Stimulated activated CD8-positive, alpha-beta memory T cell treated with anti-CD3 and anti-CD28 coated beads, Interleukin-15, amount 100 ng/mL, for 1 hour (primary cell): ENCODE measurements at regions not wholly inside any gene's neighbourhood (a gene's known extent, or its start where the extent isn't known, plus 50 kb on each side); places are given as distances from the start of the nearest gene placed in this dataset.
"Not testable (repeated sequence)": the region's sequence is repeated elsewhere in the genome, so short reads cannot be mapped to it uniquely, and the experiment has no call there.

Experiments
- DNase-seq: peaks from one replicate; pipeline ENCODE4 v3.0.0-alpha.2; 2020; ENCODE audit warnings: low read depth

GRCh38 chr10:46095943-46096342 lies 49.9 kb upstream of the MSMB start:
- DNase-seq, result not testable (repeated sequence)

GRCh38 chr10:46096446-46096845 lies 50.4 kb upstream of the MSMB start:
- DNase-seq, result no peak

GRCh38 chr10:46096909-46097575 lies 51.0 kb upstream of the MSMB start:
- DNase-seq, result no peak

DNA sequence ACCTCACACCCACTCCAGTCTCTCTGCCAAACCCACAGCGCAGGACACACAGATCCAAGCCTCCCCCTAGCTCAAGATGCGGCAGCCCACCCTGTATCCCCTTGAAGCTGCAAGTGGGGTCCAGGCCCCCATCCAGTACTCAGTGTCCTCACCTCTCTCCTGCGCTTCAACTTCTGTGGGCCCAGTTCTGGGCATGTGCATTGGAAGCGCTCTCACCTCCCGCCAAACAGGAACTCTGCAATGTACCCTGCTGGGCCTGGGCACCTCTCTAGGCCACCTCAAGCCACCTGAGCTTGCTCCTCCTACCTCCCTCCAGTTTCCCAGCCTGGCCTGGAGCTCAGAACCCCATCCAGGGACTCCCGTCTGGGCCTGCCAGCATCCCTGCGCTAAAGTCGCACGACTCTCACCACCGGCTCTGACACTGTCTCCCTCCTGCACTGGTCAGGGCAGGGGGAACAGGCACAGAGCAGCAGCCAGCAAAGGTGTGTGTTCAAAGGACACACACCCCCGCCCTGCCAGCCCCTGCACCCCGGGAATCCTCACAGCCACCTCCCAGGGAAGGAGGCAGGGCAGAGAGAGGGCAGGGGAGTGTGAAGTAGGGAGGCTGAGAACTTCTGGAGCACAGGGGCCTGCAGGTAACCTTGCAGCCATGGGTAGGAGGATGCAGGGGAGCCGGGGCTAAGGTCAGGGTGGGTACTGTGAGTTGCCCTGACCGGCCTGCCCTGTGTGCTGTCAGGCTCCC lies 51.7 kb upstream of the MSMB start:
- no peak for DNase-seq

GRCh38 chr10:46098386-46098785 lies 52.3 kb upstream of the MSMB start:
- DNase-seq, result no peak

- DNase-seq, result not testable (repeated sequence)
These were observed 52.9 kb upstream of the MSMB start for GRCh38 chr10:46098925-46099324.

GRCh38 chr10:46104071-46104585 lies 58.1 kb upstream of the MSMB start:
- no peak for DNase-seq

GRCh38 chr10:46105416-46105815 lies 59.3 kb upstream of the MSMB start:
- DNase-seq, result not testable (repeated sequence)

DNA sequence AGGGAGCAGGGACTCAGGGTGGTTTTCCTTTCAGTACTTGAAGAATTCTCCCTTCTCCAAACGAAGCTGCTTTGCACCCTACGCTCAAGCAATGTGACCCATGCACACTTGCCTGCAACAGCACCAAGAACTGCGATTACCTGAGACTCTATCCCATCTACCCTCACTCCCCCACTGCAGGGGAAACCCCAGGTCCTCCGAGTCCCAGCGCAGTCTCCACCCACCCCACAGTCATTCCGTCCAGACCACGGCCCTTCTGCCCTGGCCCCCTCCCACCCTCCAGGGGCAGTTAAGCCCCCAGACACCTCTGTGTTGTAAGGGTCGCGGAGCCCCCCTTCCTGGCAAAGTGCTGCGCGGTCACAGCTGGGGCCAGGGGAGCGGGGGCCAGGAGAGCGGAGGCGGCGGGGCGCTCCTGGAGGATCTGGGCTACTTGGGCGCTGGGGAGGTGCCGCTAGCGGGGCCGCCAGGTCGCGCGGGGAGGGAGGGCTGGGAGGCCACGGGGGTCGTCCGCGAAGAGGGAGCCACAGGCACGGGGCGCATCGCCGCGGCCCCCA lies 59.9 kb upstream of the MSMB start:
- not testable (repeated sequence) for DNase-seq

- DNase-seq, result no peak
These were observed 60.6 kb upstream of the MSMB start for GRCh38 chr10:46106410-46107255.

DNA sequence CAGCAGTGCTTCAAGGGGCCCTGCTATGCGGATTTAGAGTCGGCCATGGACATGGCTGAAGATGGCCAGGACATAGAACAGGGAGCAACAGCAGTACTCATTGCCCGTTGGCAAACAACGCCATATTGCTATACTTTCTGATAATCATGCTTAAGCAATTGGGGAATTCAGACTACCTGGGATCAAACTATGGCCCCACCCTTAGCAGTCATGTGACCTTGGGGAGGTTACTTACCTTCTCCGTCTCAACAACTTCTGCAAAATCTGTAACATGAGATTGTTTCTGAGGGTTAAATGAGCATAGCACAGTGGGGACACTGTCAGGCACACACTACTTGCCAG lies 62.1 kb upstream of the MSMB start:
- not testable (repeated sequence) for DNase-seq

DNA sequence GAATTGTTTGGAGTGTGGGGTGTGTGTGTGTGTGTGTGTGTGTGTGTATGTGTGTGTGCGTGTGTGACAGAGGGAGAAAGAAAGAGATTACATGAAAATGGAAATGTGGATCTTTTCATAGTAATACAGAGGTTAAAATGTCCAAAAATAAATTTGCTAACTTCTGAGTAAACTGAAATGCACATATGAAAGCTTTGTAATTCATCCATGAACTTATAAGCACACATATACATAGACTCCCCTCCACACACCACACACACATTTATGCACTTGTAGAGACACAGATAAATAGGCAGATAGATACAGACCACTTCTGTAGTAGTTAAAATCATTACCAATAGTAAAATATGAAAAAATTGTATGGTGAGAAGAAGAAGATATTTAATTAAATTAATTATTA lies 108.2 kb upstream of the MSMB start:
- DNase-seq, result not testable (repeated sequence)

DNA sequence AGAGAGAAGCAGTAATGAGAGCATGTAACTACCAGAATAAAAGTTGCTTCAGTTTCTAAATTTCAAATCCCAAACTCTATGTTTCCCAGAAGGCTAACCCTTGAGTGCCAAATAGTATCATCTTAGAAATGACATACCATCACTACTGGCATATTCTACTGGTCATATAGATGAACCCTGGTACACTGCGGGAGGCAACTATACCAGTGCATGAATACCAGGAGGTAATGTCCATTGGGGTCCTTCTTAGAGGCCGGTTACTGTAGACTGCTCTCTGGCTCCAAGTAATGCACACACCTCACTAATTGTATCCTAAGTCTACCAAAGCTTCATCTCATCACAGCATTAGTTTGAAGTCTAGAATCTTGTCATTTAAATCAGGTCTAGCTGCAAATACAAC lies 108.6 kb upstream of the MSMB start:
- DNase-seq, result not testable (repeated sequence)

GRCh38 chr10:46156866-46157265 lies 110.8 kb upstream of the MSMB start:
- not testable (repeated sequence) for DNase-seq

GRCh38 chr10:46169736-46170135 lies 117.1 kb upstream of the ANTXRL start:
- DNase-seq, result no peak

DNA sequence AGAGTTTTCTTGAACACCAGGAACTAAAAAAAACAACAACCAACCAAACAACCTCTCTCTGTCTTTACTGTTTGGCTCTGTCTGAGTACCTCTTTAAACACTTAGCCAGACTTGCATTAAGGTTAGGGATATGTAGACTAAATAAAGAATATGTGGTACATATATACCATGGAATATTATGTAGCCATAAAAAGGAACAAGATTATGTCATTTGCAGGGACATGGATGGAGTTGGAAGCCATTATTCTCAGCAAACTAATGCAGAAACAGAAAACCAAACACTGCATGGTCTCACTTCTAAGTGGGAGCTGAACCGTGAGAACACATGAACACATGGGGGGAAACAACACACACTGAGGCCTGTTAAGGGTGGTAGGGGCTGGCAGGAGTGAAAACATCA lies 116.0 kb upstream of the ANTXRL start:
- DNase-seq, result no peak

GRCh38 chr10:46171661-46172060 lies 115.1 kb upstream of the ANTXRL start:
- no peak for DNase-seq

DNA sequence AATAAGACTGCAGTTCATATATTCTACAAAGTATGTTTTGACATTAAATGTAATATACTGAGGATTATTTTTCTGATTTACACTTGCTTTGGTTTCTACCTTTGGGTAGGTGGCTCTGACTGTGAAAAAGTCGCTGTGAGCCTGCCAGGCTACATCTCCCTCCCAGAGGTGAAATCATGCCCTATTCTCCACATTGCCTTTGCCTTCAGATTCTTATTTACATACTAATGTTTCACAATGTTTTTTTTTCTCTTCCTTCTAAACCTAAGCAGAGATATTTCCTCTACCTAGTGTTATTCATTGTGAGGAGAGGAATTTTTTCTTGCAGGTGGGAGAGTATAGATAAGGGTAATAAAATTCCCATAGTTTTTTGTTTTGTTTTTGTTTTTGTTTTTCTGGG lies 111.5 kb upstream of the ANTXRL start:
- no peak for DNase-seq

GRCh38 chr10:46175831-46176230 lies 111.0 kb upstream of the ANTXRL start:
- no peak for DNase-seq

DNA sequence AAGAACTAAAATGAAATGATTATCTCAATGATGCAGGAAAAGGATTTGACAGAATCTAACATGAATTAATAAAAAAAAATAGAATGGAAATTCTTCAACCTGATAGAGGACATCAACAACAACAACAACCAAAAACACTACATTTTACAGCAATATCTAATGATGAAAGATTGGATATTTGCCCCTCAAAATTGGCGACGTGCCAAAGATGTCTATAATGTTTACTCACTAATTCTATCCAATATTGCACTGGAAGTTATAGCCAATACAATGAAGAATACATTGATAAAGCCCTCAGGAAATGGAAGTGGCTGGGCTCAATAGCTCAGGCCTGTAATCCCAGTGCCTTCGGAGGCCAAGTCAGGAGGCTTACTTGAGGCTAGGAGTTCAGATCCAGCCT lies 99.4 kb upstream of the ANTXRL start:
- not testable (repeated sequence) for DNase-seq

DNA sequence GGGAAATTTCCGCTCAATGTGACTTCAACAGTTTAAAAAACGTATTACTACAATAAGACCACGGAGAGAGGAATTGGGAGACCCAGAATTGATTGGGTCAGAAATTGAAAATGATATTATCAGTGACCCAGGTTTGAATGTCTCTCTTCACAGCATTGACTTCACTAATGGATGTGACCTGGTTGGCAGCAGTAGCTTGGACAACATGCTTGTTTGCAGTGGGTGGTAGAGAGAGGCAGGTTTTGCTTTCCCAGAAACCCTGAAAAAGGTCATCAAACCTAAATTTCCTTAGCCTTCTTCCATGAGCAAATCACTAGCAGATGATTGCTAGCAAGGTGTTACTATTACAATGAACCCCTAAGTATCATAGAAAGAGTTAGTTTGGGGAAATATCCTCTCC lies 89.7 kb upstream of the ANTXRL start:
- no peak for DNase-seq

DNA sequence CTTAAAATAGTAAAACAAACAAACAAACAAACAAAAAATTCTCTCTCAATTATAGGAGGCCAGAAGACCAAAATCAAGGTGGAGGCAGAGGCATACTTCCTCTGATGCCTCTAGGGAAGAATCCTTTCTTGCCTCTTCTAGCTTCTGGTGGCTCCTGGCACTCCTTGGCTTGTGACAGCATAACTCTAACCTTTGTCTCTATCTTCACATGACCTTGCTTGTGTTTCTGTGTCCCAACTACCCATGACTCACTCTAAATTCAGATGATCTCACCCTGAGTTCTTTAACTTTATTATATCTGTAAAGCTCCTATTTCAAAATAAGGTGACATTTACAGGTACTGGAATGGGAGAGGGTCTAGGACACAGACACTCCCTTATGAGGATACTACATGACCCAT lies 88.3 kb upstream of the ANTXRL start:
- no peak for DNase-seq
